T-cell (primary cell): ENCODE measurements at regions not wholly inside any gene's neighbourhood (a gene's known extent, or its start where the extent isn't known, plus 50 kb on each side); places are given as distances from the start of the nearest gene placed in this dataset.

Experiments used
- ATAC-seq, 4 experiments: fragments of 200-7000 bp in 3 of 4; fragments of 150-1000 bp in 1 of 4; cut with Tn5 transposase; replicated peaks in 1 of 4; 1 replicate in 3 of 4; 2 replicates in 1 of 4; pipeline ENCODE4 v1.10.0; 2021; ENCODE audit warnings: moderate library complexity in 3 of 4, mild to moderate bottlenecking in 2 of 4, moderate number of reproducible peaks in 1 of 4
- CTCF ChIA-PET, 2 donors: fragments of 300-600 bp; sonication (Branson Sonifier 250); formaldehyde crosslinking; loops; one replicate each; lab custom pipeline; 2022; ENCODE audit warnings: antibody characterized with exemption in 2 of 2; lab: Charles Lee
- POLR2A ChIA-PET, 2 donors: fragments of 300-600 bp; sonication (Branson Sonifier 250); formaldehyde crosslinking; loops; one replicate each; lab custom pipeline; 2022; ENCODE audit warnings: antibody characterized with exemption in 2 of 2; lab: Charles Lee
- DNase-seq, 35 experiments: peaks; one replicate each; pipeline versions ENCODE4 v3.0.0 to v3.0.0-alpha.2; 2013 to 2023
- H3K27ac ChIP-seq: one replicate; pipeline ENCODE4 v1.5.1; 2013; ENCODE audit warnings: low read length
- H3K27me3 ChIP-seq, 2 experiments: replicated peaks in 1 of 2; 1 replicate in 1 of 2; 2 replicates in 1 of 2; pipeline versions ENCODE4 v1.6.1 to v1.7.0; 2013; ENCODE audit warnings: low read length in 1 of 2, mixed read lengths in 1 of 2; ENCODE audit not compliant: control insufficient read depth in 2 of 2, insufficient read depth in 2 of 2; ENCODE audit errors: extremely low read depth in 1 of 2
- H3K36me3 ChIP-seq, 2 donors: 1 replicate in 1 of 2; 2 replicates in 1 of 2; pipeline versions ENCODE4 v1.6.1 to v1.7.0; 2013; ENCODE audit warnings: low read length in 1 of 2; ENCODE audit not compliant: control insufficient read depth in 2 of 2, insufficient read depth in 1 of 2; ENCODE audit errors: extremely low read depth in 1 of 2
- H3K4me1 ChIP-seq, 2 experiments: 1 replicate in 1 of 2; 2 replicates in 1 of 2; pipeline versions ENCODE4 v1.6.1 to v1.7.0; 2013; ENCODE audit warnings: low read length in 2 of 2, mixed read lengths in 1 of 2; ENCODE audit not compliant: insufficient read depth in 2 of 2, control insufficient read depth in 1 of 2; ENCODE audit errors: extremely low read depth in 1 of 2
- H3K4me3 ChIP-seq, 2 donors: 1 replicate in 1 of 2; 2 replicates in 1 of 2; pipeline versions ENCODE4 v1.5.1 to v1.7.0; 2013; ENCODE audit warnings: mild to moderate bottlenecking in 2 of 2, low read length in 1 of 2, moderate library complexity in 1 of 2; ENCODE audit not compliant: control insufficient read depth in 1 of 2; ENCODE audit errors: extremely low read depth in 1 of 2
- H3K9me3 ChIP-seq: 2 replicates; pipeline ENCODE4 v1.7.0; 2013
- H3K27ac Mint-ChIP-seq, 2 donors: one replicate each; pipeline ENCODE4 v1.8.0; 2020 to 2021; ENCODE audit warnings: mild to moderate bottlenecking in 2 of 2, mixed read lengths in 2 of 2
- H3K27me3 Mint-ChIP-seq, 2 donors: one replicate each; pipeline ENCODE4 v1.8.0; 2021 to 2022; ENCODE audit warnings: mixed read lengths in 2 of 2
- H3K36me3 Mint-ChIP-seq: one replicate; pipeline ENCODE4 v1.8.0; 2021; ENCODE audit warnings: mixed read lengths
- H3K4me1 Mint-ChIP-seq, 3 donors: one replicate each; pipeline ENCODE4 v1.8.0; 2020 to 2022; ENCODE audit warnings: mixed read lengths in 3 of 3, mild to moderate bottlenecking in 1 of 3
- H3K4me3 Mint-ChIP-seq, 3 donors: one replicate each; pipeline ENCODE4 v1.8.0; 2020 to 2022; ENCODE audit warnings: mild to moderate bottlenecking in 3 of 3, mixed read lengths in 3 of 3, moderate library complexity in 3 of 3
- H3K9me3 Mint-ChIP-seq, 3 donors: one replicate each; pipeline ENCODE4 v1.8.0; 2020 to 2022; ENCODE audit warnings: mixed read lengths in 3 of 3
- WGBS: methylation state at CpG from one replicate; pipeline ENCODE4 v1.1.5; 2013; ENCODE audit warnings: missing lambda C conversion rate; ENCODE audit not compliant: insufficient coverage; 5-methylcytosine and 5-hydroxymethylcytosine counted together

DNA sequence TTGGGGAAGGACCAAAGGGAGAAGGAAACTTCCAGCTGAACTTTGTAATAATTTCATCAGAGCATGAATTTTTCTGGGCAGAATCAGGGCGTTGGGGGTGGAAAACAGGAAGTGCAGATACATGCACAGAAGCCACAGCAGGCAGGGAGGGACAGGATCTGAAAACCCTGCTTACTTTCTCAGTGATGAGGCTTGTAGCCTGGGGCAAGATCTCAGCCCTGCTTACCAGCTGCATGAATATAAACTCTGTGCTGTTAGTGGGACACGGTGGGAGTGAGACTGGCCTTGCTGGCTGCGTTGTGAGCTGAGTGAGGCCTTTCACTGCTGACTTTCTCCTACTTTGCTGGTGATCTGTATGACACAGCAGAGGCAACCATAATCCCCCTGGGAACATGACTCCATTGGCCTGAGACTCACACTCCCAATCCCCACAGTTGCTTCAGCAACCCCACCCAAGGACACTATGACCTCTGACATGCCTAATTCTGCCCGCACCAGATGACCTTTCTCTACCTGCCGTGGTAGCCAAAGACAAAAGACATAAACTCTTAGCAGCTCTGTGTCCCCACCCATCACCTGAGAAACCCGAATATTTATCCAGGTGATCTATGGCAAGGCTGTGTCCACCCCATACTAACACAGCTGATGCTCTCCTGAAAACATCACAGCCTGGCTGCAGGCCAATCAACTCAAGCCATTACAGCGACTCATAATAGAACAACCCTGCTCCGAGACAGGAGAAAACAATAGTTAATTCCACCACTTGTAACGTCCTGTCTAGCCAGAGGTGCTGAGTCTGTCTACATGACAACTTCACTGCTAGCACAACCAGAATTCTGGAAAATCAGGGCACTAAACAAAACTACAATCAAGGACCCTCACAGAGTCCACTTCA is 190.7 kb upstream of the CHRM2 start:
- DNase-seq (no peak), ATAC-seq (no peak)
- no peaks in the 10 kb centered on the region for H3K27me3 ChIP-seq
- H3K36me3 ChIP-seq = no peaks in the 10 kb centered on the region
- Mint-ChIP-seq H3K9me3 (peaks cover 12 to 22% (median 16%) of the 10 kb centered on the region in 3 donors), H3K27me3 (no peaks in the 10 kb centered on the region), H3K27ac (no peak overlapping the region), H3K4me3 (no peak overlapping the region), H3K36me3 (no peaks in the 10 kb centered on the region), H3K4me1 (no peaks in the 10 kb centered on the region)
- POLR2A ChIA-PET = interaction anchor here in 1 of 2 donors (0.7 kb wide), 1 partner anchor 9 kb away, joined by 3 read pairs; no protein-coding TSS in a partner anchor
- no peak overlapping the region for H3K27ac ChIP-seq
- CTCF ChIA-PET = no interaction called here
- WGBS = 71% methylated on average over 7 of the region's 9 CpGs
- no peak overlapping the region for H3K4me3 ChIP-seq
- no peaks in the 10 kb centered on the region for H3K9me3 ChIP-seq
- H3K4me1 ChIP-seq = no peaks in the 10 kb centered on the region

DNA sequence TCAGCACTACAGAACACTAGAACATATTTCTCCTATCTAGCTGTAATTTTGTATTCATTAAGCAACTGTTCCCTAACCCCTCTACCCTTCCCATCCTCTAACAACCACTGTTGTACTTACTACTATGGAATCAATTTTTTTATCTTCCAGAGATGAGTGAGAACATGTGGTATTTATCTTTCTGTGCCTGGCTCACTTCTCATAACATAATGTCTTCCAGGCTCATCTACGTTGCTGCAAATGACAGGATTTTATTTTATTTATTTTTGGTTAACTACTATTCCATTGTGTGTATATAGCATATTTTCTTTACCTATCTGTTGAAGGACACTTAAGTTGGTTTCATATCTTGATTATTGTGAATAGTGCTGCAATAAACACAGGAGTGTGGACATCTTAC is 200.9 kb upstream of the CHRM2 start:
- Mint-ChIP-seq H3K27me3 (no peaks in the 10 kb centered on the region), H3K4me3 (no peak overlapping the region), H3K27ac (no peak overlapping the region), H3K9me3 (peaks cover 17 to 24% (median 18%) of the 10 kb centered on the region in 3 donors), H3K4me1 (no peaks in the 10 kb centered on the region), H3K36me3 (no peaks in the 10 kb centered on the region)
- ChIA-PET CTCF (no interaction called here), POLR2A (no interaction called here)
- H3K36me3 ChIP-seq = no peaks in the 10 kb centered on the region
- no peak overlapping the region for H3K27ac ChIP-seq
- H3K4me3 ChIP-seq = no peak overlapping the region
- ATAC-seq (no peak), DNase-seq (no peak)
- H3K27me3 ChIP-seq = no peaks in the 10 kb centered on the region
- H3K9me3 ChIP-seq = no peaks in the 10 kb centered on the region
- no CpG with 5 or more reads among the region's 1 CpG for WGBS
- H3K4me1 ChIP-seq = no peaks in the 10 kb centered on the region

DNA sequence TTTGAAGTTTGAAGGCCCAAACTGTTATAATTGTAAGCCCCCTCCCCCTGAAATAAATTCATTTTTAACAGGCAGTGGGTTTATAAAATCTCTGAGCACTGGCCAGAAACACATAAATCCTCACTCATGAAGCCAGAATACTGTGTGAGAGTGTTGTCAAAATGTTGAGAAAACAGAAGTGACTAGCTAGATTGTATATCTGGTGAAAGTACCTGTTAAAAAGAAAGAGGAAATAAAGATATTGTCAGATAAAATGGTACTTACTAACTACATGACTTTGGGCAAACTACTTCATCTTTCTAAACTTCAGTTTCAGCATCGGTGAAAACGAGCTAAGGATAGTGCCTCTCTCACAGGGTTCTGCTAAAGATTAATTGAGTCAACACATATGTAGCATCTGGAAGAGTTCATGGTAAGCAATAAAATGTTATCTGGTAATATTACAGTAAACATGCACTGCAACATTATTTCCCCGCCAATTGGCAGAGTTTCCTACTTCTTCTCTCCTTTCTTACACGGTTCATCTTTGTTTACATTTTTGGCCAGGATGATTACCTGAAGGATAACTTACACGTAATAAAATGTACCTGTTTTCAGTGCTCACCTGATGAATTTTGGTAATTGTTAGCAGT is 202.5 kb upstream of the CHRM2 start:
- DNase-seq = no peak
- Mint-ChIP-seq H3K4me1 (no peaks in the 10 kb centered on the region), H3K36me3 (no peaks in the 10 kb centered on the region), H3K27me3 (no peaks in the 10 kb centered on the region), H3K9me3 (peaks cover 7 to 25% (median 10%) of the 10 kb centered on the region in 3 donors), H3K4me3 (no peak overlapping the region), H3K27ac (no peak overlapping the region)
- no peaks in the 10 kb centered on the region for H3K9me3 ChIP-seq
- ChIA-PET CTCF (no interaction called here), POLR2A (no interaction called here)
- no peaks in the 10 kb centered on the region for H3K4me1 ChIP-seq
- no peak for ATAC-seq
- H3K27ac ChIP-seq = no peak overlapping the region
- H3K27me3 ChIP-seq = no peaks in the 10 kb centered on the region
- WGBS = no CpG with 5 or more reads among the region's 5 CpGs
- H3K4me3 ChIP-seq = no peak overlapping the region
- H3K36me3 ChIP-seq = no peaks in the 10 kb centered on the region

DNA sequence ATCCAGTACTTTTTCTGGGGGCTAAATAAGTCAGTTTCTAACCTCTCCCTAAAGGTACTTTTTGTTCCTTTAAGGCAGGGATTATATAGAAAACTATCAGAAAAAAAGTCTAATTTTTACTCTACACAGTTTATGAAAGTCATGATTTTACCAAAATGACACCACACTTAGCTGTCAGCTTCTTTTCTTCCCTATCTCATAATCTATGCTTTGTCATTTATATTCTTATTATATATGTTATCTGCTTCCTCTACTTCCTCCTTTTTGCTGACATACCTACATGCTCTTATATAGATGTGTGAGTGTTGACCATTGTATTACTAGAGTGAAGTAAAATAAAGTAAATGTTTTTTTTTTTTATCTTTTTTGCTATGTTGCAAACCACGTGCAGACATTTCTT is 203.9 kb upstream of the CHRM2 start:
- H3K4me3 Mint-ChIP-seq = no peak overlapping the region
- H3K27me3 Mint-ChIP-seq = no peaks in the 10 kb centered on the region
- DNase-seq (no peak), ATAC-seq (no peak)
- H3K9me3 ChIP-seq = no peaks in the 10 kb centered on the region
- no peaks in the 10 kb centered on the region for H3K36me3 ChIP-seq
- ChIA-PET POLR2A (no interaction called here), CTCF (no interaction called here)
- no CpG with 5 or more reads among the region's 1 CpG for WGBS
- H3K36me3 Mint-ChIP-seq = no peaks in the 10 kb centered on the region
- H3K27ac Mint-ChIP-seq = no peak overlapping the region
- H3K4me1 ChIP-seq = no peaks in the 10 kb centered on the region
- H3K27me3 ChIP-seq = no peaks in the 10 kb centered on the region
- H3K9me3 Mint-ChIP-seq = peaks cover 3 to 17% (median 9%) of the 10 kb centered on the region in 3 donors
- no peak overlapping the region for H3K4me3 ChIP-seq
- H3K27ac ChIP-seq = no peak overlapping the region
- H3K4me1 Mint-ChIP-seq = no peaks in the 10 kb centered on the region

DNA sequence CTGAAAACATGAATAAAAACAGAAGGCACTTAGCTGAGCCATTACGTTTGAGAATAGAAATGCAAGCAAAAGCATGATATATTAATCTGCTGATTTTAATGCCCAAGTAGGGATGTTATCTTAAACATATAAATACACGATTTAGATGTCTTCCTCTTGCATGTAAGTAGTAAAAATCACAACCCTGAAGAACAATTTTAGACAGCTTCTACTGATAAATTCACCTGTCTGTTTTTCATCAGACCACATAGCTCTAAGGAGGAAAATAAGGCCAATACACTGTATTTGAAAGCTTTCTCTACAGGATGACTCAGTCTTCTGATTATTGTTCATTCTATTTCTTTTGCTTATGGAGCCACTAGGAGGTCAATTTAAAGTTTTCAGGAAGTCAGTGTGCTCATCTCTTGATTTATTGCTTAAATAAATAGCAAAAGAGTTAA is 210.9 kb upstream of the CHRM2 start:
- no peaks in the 10 kb centered on the region for H3K27me3 ChIP-seq
- DNase-seq (no peak), ATAC-seq (no peak)
- no peak overlapping the region for H3K4me3 Mint-ChIP-seq
- H3K4me3 ChIP-seq = no peak overlapping the region
- no peaks in the 10 kb centered on the region for H3K4me1 Mint-ChIP-seq
- H3K9me3 Mint-ChIP-seq = peaks cover 4 to 22% (median 13%) of the 10 kb centered on the region in 3 donors
- WGBS = no CpG with 5 or more reads among the region's 2 CpGs
- no peak overlapping the region for H3K27ac ChIP-seq
- CTCF ChIA-PET = no interaction called here
- no peaks in the 10 kb centered on the region for H3K4me1 ChIP-seq
- H3K27ac Mint-ChIP-seq = no peak overlapping the region
- no peaks in the 10 kb centered on the region for H3K36me3 ChIP-seq
- POLR2A ChIA-PET = no interaction called here
- H3K36me3 Mint-ChIP-seq = no peaks in the 10 kb centered on the region
- H3K27me3 Mint-ChIP-seq = no peaks in the 10 kb centered on the region
- H3K9me3 ChIP-seq = no peaks in the 10 kb centered on the region

DNA sequence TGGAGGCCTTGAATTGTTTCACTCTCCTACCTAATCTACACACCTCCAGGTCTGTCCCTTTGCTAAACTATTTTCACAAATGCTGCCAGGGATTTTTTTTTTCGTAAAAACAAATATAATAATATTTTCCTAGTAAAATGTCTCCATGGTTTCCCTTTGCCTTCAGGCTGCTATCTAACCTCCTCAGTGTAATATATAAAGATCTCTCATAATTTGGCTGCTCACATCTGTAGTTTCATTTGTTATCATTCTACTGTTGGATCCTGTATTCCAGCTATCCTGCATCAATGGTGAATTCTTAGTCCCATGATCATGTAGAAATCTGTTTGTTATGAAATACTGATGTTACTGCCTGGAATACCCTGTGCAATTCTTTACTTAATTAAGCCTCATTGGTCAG is 211.9 kb upstream of the CHRM2 start:
- Histone ChIP-seq H3K9me3 (no peaks in the 10 kb centered on the region), H3K36me3 (no peaks in the 10 kb centered on the region), H3K4me1 (no peaks in the 10 kb centered on the region), H3K4me3 (no peak overlapping the region), H3K27ac (no peak overlapping the region), H3K27me3 (no peaks in the 10 kb centered on the region)
- H3K27me3 Mint-ChIP-seq = no peaks in the 10 kb centered on the region
- WGBS = no CpG with 5 or more reads among the region's 1 CpG
- DNase-seq (no peak), ATAC-seq (no peak)
- no peaks in the 10 kb centered on the region for H3K4me1 Mint-ChIP-seq
- H3K27ac Mint-ChIP-seq = no peak overlapping the region
- no peaks in the 10 kb centered on the region for H3K36me3 Mint-ChIP-seq
- POLR2A ChIA-PET = no interaction called here
- no peak overlapping the region for H3K4me3 Mint-ChIP-seq
- CTCF ChIA-PET = no interaction called here
- peaks cover 4 to 15% (median 13%) of the 10 kb centered on the region in 3 donors for H3K9me3 Mint-ChIP-seq
